ENCODE measurements at regions not wholly inside any gene's neighbourhood (a gene's known extent, or its start where the extent isn't known, plus 50 kb on each side); places are given as distances from the start of the nearest gene placed in this dataset.

DNA sequence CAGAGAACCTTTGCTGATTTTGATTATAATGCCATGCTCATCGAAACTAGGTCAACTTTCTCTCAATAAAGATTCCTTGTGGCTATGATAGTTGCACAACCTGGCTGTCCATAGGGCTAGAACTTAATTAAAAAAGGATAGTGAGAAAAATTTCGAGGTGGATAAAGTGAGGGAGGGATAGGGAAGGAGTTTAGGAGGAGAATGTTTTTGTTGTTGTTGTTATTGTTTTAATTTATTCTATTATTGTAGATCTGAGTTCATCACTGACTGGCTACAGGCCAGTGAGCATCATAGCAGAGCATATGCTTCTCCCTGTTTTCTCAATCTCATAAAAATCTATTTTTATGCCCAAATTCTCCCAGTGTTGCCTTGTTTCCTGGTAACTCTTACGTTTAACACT, 688.7 kb upstream of the GRM3 start:
- H3K4me2 ChIP-seq (ENCODE audit: low read length), result no peak overlapping the region
- H3K9ac ChIP-seq (ENCODE audit: low read length), result no peak overlapping the region
- H3K9me3 ChIP-seq (ENCODE audit: low read length), result no peaks in the 10 kb centered on the region
- no peaks in the 10 kb centered on the region for H3K9me2 ChIP-seq (ENCODE audit: insufficient read depth, low read length)
- no peaks in the 10 kb centered on the region for H3K36me3 ChIP-seq (ENCODE audit: insufficient read depth, low read length)
- H3K79me2 ChIP-seq (replicated peaks; ENCODE audit: insufficient read depth, low read length), result no peaks in the 10 kb centered on the region
- no peak overlapping the region for H2AFZ ChIP-seq (ENCODE audit: low read depth, low read length)
- no peaks in the 10 kb centered on the region for H3F3A ChIP-seq (ENCODE audit: insufficient read depth, low read length, poor library complexity, severe bottlenecking)
- no peak overlapping the region for H3K27ac ChIP-seq (ENCODE audit: low read length)
- no peaks in the 10 kb centered on the region for H4K20me1 ChIP-seq (ENCODE audit: insufficient read depth)
- no peak for TF ChIP-seq TAF1 (IDR thresholded peaks at IDR 0.05; ENCODE audit: low read depth)
- no peak for TF ChIP-seq EZH2 (IDR thresholded peaks at IDR 0.05; ENCODE audit: borderline replicate concordance, insufficient read depth, low read length, poor library complexity, severe bottlenecking)
- TF ChIP-seq EP300 (conservative IDR thresholded peaks at IDR 0.05; ENCODE audit: poor library complexity, severe bottlenecking), result no peak
- no peak for TF ChIP-seq POLR2AphosphoS5 (IDR thresholded peaks at IDR 0.05)
- no peak for TF ChIP-seq SMC3 (conservative IDR thresholded peaks at IDR 0.05; ENCODE audit: poor library complexity)
- no peak for TF ChIP-seq MXI1 (conservative IDR thresholded peaks at IDR 0.05; ENCODE audit: poor library complexity, severe bottlenecking)
- TF ChIP-seq, protein P1, sequence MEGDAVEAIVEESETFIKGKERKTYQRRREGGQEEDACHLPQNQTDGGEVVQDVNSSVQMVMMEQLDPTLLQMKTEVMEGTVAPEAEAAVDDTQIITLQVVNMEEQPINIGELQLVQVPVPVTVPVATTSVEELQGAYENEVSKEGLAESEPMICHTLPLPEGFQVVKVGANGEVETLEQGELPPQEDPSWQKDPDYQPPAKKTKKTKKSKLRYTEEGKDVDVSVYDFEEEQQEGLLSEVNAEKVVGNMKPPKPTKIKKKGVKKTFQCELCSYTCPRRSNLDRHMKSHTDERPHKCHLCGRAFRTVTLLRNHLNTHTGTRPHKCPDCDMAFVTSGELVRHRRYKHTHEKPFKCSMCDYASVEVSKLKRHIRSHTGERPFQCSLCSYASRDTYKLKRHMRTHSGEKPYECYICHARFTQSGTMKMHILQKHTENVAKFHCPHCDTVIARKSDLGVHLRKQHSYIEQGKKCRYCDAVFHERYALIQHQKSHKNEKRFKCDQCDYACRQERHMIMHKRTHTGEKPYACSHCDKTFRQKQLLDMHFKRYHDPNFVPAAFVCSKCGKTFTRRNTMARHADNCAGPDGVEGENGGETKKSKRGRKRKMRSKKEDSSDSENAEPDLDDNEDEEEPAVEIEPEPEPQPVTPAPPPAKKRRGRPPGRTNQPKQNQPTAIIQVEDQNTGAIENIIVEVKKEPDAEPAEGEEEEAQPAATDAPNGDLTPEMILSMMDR (IDR thresholded peaks at IDR 0.05; ENCODE audit: poor library complexity, severe bottlenecking), result no peak
- TF ChIP-seq RAD21 (conservative IDR thresholded peaks at IDR 0.05), result no peak
- TF ChIP-seq, protein P2, sequence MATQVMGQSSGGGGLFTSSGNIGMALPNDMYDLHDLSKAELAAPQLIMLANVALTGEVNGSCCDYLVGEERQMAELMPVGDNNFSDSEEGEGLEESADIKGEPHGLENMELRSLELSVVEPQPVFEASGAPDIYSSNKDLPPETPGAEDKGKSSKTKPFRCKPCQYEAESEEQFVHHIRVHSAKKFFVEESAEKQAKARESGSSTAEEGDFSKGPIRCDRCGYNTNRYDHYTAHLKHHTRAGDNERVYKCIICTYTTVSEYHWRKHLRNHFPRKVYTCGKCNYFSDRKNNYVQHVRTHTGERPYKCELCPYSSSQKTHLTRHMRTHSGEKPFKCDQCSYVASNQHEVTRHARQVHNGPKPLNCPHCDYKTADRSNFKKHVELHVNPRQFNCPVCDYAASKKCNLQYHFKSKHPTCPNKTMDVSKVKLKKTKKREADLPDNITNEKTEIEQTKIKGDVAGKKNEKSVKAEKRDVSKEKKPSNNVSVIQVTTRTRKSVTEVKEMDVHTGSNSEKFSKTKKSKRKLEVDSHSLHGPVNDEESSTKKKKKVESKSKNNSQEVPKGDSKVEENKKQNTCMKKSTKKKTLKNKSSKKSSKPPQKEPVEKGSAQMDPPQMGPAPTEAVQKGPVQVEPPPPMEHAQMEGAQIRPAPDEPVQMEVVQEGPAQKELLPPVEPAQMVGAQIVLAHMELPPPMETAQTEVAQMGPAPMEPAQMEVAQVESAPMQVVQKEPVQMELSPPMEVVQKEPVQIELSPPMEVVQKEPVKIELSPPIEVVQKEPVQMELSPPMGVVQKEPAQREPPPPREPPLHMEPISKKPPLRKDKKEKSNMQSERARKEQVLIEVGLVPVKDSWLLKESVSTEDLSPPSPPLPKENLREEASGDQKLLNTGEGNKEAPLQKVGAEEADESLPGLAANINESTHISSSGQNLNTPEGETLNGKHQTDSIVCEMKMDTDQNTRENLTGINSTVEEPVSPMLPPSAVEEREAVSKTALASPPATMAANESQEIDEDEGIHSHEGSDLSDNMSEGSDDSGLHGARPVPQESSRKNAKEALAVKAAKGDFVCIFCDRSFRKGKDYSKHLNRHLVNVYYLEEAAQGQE (IDR thresholded peaks at IDR 0.05; ENCODE audit: borderline replicate concordance), result no peak
- H3K4me3 ChIP-seq (ENCODE audit: low read length), result no peak overlapping the region
- H3K27me3 ChIP-seq (ENCODE audit: insufficient read depth, low read depth, low read length), result no peaks in the 10 kb centered on the region

DNA sequence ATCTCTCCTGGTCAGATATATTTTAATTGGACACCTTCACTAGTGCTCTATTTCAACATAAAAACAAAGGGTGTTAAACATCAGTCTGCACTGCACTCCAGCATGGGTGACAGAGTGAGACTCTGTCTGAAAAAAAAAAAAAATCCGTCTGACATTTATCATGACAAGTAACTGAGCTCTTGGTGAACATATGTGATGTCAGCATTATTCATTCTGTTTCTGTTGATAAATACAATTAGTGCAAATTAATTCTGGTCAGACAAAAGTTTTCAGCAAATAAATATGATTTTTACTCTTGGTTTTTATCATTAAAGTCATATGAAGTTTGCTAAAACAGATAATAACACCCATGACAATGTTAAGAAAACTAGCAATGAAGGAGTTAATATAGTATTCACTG, 692.8 kb upstream of the GRM3 start:
- TF ChIP-seq POLR2AphosphoS5 (IDR thresholded peaks at IDR 0.05) (no peak), EP300 (conservative IDR thresholded peaks at IDR 0.05; ENCODE audit: poor library complexity, severe bottlenecking) (peak; percentile 15)
- Histone ChIP-seq H3K9me2 (ENCODE audit: insufficient read depth, low read length) (no peaks in the 10 kb centered on the region), H2AFZ (ENCODE audit: low read depth, low read length) (no peak overlapping the region), H3K4me2 (ENCODE audit: low read length) (no peak overlapping the region), H3K27me3 (ENCODE audit: insufficient read depth, low read depth, low read length) (no peaks in the 10 kb centered on the region), H3K9ac (ENCODE audit: low read length) (no peak overlapping the region), H3K36me3 (ENCODE audit: insufficient read depth, low read length) (no peaks in the 10 kb centered on the region), H4K20me1 (ENCODE audit: insufficient read depth) (no peaks in the 10 kb centered on the region), H3K79me2 (replicated peaks; ENCODE audit: insufficient read depth, low read length) (no peaks in the 10 kb centered on the region), H3K4me3 (ENCODE audit: low read length) (no peak overlapping the region), H3K27ac (ENCODE audit: low read length) (no peak overlapping the region), H3F3A (ENCODE audit: insufficient read depth, low read length, poor library complexity, severe bottlenecking) (no peaks in the 10 kb centered on the region), H3K9me3 (ENCODE audit: low read length) (no peaks in the 10 kb centered on the region)

DNA sequence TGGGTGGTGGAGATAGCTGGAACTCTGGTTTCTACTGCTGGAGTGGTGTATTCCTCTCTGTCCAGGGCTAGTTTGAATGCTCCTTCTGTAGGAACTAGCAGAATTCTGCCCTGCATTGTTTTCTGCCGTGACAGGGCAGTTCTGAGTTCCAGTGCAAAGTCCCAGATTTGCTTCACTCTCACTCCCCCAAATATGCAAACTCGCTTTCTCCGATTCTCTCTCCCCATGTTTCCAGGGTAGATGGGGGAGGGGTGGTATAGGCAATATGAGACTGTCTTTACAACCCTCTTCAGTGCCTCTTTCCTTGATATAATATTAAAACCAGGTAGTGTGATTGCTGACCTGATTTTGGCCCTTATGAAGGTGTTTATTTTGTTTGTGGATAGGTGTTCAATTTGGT, 693.3 kb upstream of the GRM3 start:
- no peaks in the 10 kb centered on the region for H3K9me3 ChIP-seq (ENCODE audit: low read length)
- no peaks in the 10 kb centered on the region for H3K79me2 ChIP-seq (replicated peaks; ENCODE audit: insufficient read depth, low read length)
- H3K36me3 ChIP-seq (ENCODE audit: insufficient read depth, low read length), result no peaks in the 10 kb centered on the region
- no peaks in the 10 kb centered on the region for H3K27me3 ChIP-seq (ENCODE audit: insufficient read depth, low read depth, low read length)
- no peak overlapping the region for H3K27ac ChIP-seq (ENCODE audit: low read length)
- no peak overlapping the region for H3K4me2 ChIP-seq (ENCODE audit: low read length)
- H2AFZ ChIP-seq (ENCODE audit: low read depth, low read length), result no peak overlapping the region
- H3K9ac ChIP-seq (ENCODE audit: low read length), result no peak overlapping the region
- H3K4me3 ChIP-seq (ENCODE audit: low read length), result no peak overlapping the region
- H3K9me2 ChIP-seq (ENCODE audit: insufficient read depth, low read length), result no peaks in the 10 kb centered on the region
- no peaks in the 10 kb centered on the region for H4K20me1 ChIP-seq (ENCODE audit: insufficient read depth)
- no peaks in the 10 kb centered on the region for H3F3A ChIP-seq (ENCODE audit: insufficient read depth, low read length, poor library complexity, severe bottlenecking)
- TF ChIP-seq MXI1 (conservative IDR thresholded peaks at IDR 0.05; ENCODE audit: poor library complexity, severe bottlenecking), result no peak
